Fibroblast of lung (primary cell): ENCODE measurements at regions not wholly inside any gene's neighbourhood (a gene's known extent, or its start where the extent isn't known, plus 50 kb on each side); places are given as distances from the start of the nearest gene placed in this dataset.
"Not testable (repeated sequence)": the region's sequence is repeated elsewhere in the genome, so short reads cannot be mapped to it uniquely, and the experiment has no call there.

Experiments used
- DNase-seq, 2 donors: peaks; one replicate each; pipeline versions ENCODE4 v3.0.0 to v3.0.0-alpha.2; 2010; ENCODE audit warnings: low read depth in 2 of 2
- H2AFZ ChIP-seq: 2 replicates; pipeline ENCODE4 v1.5.1; 2012; ENCODE audit warnings: low read length, control low read depth, inconsistent platforms
- H3K27ac ChIP-seq: 2 replicates; pipeline ENCODE4 v1.5.1; 2011; ENCODE audit warnings: low read length, control low read depth; ENCODE audit not compliant: insufficient read depth
- H3K27me3 ChIP-seq: 2 replicates; pipeline ENCODE4 v1.5.1; 2011; ENCODE audit warnings: mild to moderate bottlenecking, low read length; ENCODE audit not compliant: control insufficient read depth, insufficient read depth
- H3K36me3 ChIP-seq: 2 replicates; pipeline ENCODE4 v1.5.1; 2011; ENCODE audit warnings: low read length; ENCODE audit not compliant: control insufficient read depth, insufficient read depth
- H3K4me1 ChIP-seq: 2 replicates; pipeline ENCODE4 v1.5.1; 2011; ENCODE audit warnings: low read length; ENCODE audit not compliant: control insufficient read depth, insufficient read depth; ENCODE audit errors: extremely low read depth
- H3K4me2 ChIP-seq: 2 replicates; pipeline ENCODE4 v1.5.1; 2011; ENCODE audit warnings: low read length, control low read depth; ENCODE audit not compliant: insufficient read depth; ENCODE audit errors: extremely low read depth
- H3K4me3 ChIP-seq, 4 experiments: fragments of 200-600 bp in 1 of 4; sonication (generic) in 1 of 4; replicated peaks in 1 of 4; 2 replicates each; pipeline ENCODE4 v1.5.1; 2011 to 2016; ENCODE audit warnings: low read length in 4 of 4, low read depth in 3 of 4, mild to moderate bottlenecking in 3 of 4, control low read depth in 2 of 4, inconsistent platforms in 1 of 4, mixed read lengths in 1 of 4; ENCODE audit not compliant: insufficient read depth in 1 of 4; ENCODE audit errors: control extremely low read depth in 1 of 4
- H3K79me2 ChIP-seq: 2 replicates; pipeline ENCODE4 v1.5.1; 2012; ENCODE audit warnings: mild to moderate bottlenecking, low read length, inconsistent platforms; ENCODE audit not compliant: control insufficient read depth, insufficient read depth
- H3K9ac ChIP-seq: 2 replicates; pipeline ENCODE4 v1.5.1; 2011; ENCODE audit warnings: mild to moderate bottlenecking, low read length, control low read depth; ENCODE audit not compliant: insufficient read depth
- H3K9me3 ChIP-seq: 2 replicates; pipeline ENCODE4 v1.5.1; 2012; ENCODE audit warnings: low read depth, low read length; ENCODE audit not compliant: control insufficient read depth, insufficient read depth
- H4K20me1 ChIP-seq: 2 replicates; pipeline ENCODE4 v1.5.1; 2011; ENCODE audit warnings: low read length; ENCODE audit not compliant: control insufficient read depth, insufficient read depth; ENCODE audit errors: extremely low read depth
- EZH2 ChIP-seq: IDR thresholded peaks from 2 replicates; pipeline ENCODE4 v1.5.1; 2012; ENCODE audit warnings: low read length, control low read depth, mild to moderate bottlenecking; ENCODE audit errors: missing control alignments
- TF ChIP-seq, protein P1 (sequence below), 2 donors: IDR thresholded peaks in 1 of 2; conservative IDR thresholded peaks in 1 of 2; 1 replicate in 1 of 2; 2 replicates in 1 of 2; pipeline ENCODE4 v1.5.1; 2011 to 2012; ENCODE audit warnings: low read length in 2 of 2, control low read depth in 1 of 2, inconsistent platforms in 1 of 2, low read depth in 1 of 2, mild to moderate bottlenecking in 1 of 2

DNA sequence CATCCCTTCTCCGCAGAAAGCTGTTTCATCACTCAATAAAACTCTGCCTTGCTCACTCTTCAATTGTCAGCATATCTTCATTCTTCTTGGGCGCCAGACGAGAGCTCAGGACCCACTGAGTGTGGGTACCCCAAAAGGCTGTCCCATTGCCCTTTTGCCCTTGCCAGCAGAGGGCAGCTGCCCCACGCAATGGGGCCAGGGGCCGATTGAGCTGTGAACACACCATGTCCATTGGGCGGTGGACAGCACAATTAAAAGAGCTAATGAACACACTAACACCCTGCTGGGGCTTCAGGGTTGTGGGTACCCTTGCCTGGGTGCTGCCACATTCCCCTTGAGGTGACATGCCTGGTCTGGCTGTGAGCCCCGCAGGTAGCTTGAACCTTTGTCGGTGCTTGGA, 487.2 kb upstream of the NUDT12 start:
- Histone ChIP-seq H3K79me2 (no peaks in the 10 kb centered on the region), H3K36me3 (no peaks in the 10 kb centered on the region), H3K9ac (no peak overlapping the region), H3K4me3 (no peak overlapping the region), H3K27me3 (no peaks in the 10 kb centered on the region), H3K4me1 (no peaks in the 10 kb centered on the region), H3K9me3 (no peaks in the 10 kb centered on the region), H3K4me2 (no peak overlapping the region), H4K20me1 (no peaks in the 10 kb centered on the region), H3K27ac (no peak overlapping the region), H2AFZ (no peak overlapping the region)
- TF ChIP-seq, protein P1, sequence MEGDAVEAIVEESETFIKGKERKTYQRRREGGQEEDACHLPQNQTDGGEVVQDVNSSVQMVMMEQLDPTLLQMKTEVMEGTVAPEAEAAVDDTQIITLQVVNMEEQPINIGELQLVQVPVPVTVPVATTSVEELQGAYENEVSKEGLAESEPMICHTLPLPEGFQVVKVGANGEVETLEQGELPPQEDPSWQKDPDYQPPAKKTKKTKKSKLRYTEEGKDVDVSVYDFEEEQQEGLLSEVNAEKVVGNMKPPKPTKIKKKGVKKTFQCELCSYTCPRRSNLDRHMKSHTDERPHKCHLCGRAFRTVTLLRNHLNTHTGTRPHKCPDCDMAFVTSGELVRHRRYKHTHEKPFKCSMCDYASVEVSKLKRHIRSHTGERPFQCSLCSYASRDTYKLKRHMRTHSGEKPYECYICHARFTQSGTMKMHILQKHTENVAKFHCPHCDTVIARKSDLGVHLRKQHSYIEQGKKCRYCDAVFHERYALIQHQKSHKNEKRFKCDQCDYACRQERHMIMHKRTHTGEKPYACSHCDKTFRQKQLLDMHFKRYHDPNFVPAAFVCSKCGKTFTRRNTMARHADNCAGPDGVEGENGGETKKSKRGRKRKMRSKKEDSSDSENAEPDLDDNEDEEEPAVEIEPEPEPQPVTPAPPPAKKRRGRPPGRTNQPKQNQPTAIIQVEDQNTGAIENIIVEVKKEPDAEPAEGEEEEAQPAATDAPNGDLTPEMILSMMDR (conservative IDR thresholded peaks at IDR 0.05 in 1 of 2, IDR thresholded peaks at IDR 0.05 in 1 of 2; ENCODE audit: low read depth in 1 of 2, low read length in 2 of 2) = no peak
- DNase-seq = no peak

DNA sequence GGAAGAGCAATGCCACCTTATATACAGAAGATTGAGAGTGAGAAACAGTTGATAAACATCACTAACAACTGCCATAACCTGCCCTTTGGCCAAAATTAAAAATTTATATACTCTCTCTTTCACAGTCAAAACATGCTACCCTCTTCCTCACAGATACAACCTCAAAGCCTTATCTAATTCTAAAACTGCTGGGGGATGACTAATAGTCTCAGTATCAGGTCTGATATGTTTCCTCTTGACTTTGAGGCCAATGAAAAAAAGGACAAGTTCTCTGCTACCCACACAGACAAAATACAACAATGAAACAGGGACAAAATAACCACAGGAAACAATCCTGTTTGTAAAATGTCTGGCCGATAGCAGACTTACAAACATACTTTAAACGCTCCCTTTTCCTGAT, 485.6 kb upstream of the NUDT12 start:
- DNase-seq = peak in 1 of 2 donors; percentile 67
- no peaks in the 10 kb centered on the region for H3K4me1 ChIP-seq
- H3K9ac ChIP-seq = no peak overlapping the region
- no peaks in the 10 kb centered on the region for H3K36me3 ChIP-seq
- H2AFZ ChIP-seq = no peak overlapping the region
- H3K9me3 ChIP-seq = no peaks in the 10 kb centered on the region
- H3K79me2 ChIP-seq = no peaks in the 10 kb centered on the region
- H3K4me3 ChIP-seq = no peak overlapping the region
- H3K27ac ChIP-seq = no peak overlapping the region
- no peaks in the 10 kb centered on the region for H4K20me1 ChIP-seq
- no peak overlapping the region for H3K4me2 ChIP-seq
- TF ChIP-seq, protein P1 (conservative IDR thresholded peaks at IDR 0.05 in 1 of 2, IDR thresholded peaks at IDR 0.05 in 1 of 2; ENCODE audit: low read depth in 1 of 2, low read length in 2 of 2) = no peak
- no peak for TF ChIP-seq EZH2
- H3K27me3 ChIP-seq = no peaks in the 10 kb centered on the region

DNA sequence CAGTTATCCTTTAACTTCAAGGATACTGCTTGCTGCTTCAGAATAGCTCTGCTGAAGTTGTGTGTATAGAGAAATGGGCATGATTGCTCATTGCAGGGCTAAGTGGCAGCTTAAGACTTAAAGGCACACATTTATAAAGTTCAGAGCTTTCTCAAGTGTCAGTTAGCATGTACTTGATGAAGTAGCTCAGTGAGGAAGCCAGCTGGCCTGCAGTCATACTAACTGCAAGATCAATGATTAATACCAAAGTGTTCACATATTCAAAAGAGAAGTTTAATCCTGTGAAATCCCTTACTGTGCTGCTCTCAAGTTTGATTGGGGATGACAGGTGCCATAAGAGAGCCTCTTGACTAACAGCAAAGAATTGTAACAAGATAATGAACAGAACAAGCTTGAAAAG, 483.4 kb upstream of the NUDT12 start:
- no peak overlapping the region for H2AFZ ChIP-seq
- no peaks in the 10 kb centered on the region for H3K9me3 ChIP-seq
- H3K9ac ChIP-seq = no peak overlapping the region
- H3K27ac ChIP-seq = no peak overlapping the region
- DNase-seq = no peak
- no peaks in the 10 kb centered on the region for H3K36me3 ChIP-seq
- no peaks in the 10 kb centered on the region for H3K27me3 ChIP-seq
- TF ChIP-seq, protein P1 (conservative IDR thresholded peaks at IDR 0.05 in 1 of 2, IDR thresholded peaks at IDR 0.05 in 1 of 2; ENCODE audit: low read depth in 1 of 2, low read length in 2 of 2) = no peak
- TF ChIP-seq EZH2 = no peak
- H4K20me1 ChIP-seq = no peaks in the 10 kb centered on the region
- H3K4me1 ChIP-seq = no peaks in the 10 kb centered on the region
- no peak overlapping the region for H3K4me2 ChIP-seq
- H3K4me3 ChIP-seq = no peak overlapping the region
- no peaks in the 10 kb centered on the region for H3K79me2 ChIP-seq

DNA sequence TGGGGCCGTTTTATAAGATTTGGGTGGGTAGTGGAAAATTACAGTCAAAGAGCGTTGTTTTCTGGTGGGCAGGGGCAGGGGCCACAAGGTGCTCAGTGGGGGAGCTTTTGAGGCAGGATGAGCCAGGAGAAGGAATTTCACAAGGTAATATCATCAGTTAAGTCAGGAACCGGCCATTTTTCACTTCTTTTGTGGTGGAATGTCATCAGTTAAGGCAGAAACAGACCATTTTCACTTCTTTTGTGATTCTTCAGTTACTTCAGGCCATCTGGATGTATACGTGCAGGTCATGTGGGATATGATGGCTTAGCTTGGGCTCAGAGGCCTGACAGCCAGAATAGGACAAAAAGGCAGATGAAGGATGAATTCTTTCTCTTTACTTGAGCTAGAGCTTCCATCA, 477.3 kb upstream of the NUDT12 start:
- not testable (repeated sequence) for H3K27ac ChIP-seq

DNA sequence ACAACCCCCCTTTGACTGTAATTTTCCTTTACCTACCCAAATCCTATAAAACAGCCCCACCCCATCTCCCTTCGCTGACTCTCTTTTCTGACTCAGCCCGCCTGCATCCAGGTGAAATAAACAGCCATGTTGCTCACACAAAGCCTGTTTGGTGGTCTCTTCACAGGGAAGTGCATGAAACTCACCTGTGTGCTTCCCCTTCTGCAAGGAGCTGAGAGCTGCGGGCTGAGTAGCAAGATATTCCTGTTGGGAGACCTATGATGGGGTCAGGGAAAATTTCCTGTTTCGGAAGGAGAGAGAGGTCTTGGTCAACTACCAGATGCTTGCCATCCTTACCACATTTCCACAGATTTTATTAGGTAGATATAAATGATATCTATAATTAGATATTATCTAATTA, 474.5 kb upstream of the NUDT12 start:
- not testable (repeated sequence) for DNase-seq, H3K36me3 ChIP-seq, H3K27me3 ChIP-seq, H3K79me2 ChIP-seq, H4K20me1 ChIP-seq, H3K9me3 ChIP-seq, H3K27ac ChIP-seq, H3K4me1 ChIP-seq, H2AFZ ChIP-seq, H3K9ac ChIP-seq, H3K4me2 ChIP-seq, H3K4me3 ChIP-seq

More for the DNA sequence above, 477.3 kb upstream of the NUDT12 start:
- H2AFZ ChIP-seq, H3K4me2 ChIP-seq, H3K4me1 ChIP-seq, H3K27me3 ChIP-seq, H3K4me3 ChIP-seq, H3K9ac ChIP-seq, H3K36me3 ChIP-seq, H4K20me1 ChIP-seq, H3K79me2 ChIP-seq, H3K9me3 ChIP-seq, DNase-seq: not testable (repeated sequence)
